ENCODE measurements at regions not wholly inside any gene's neighbourhood (a gene's known extent, or its start where the extent isn't known, plus 50 kb on each side); places are given as distances from the start of the nearest gene placed in this dataset.
"Not testable (repeated sequence)": the region's sequence is repeated elsewhere in the genome, so short reads cannot be mapped to it uniquely, and the experiment has no call there.

GRCh38 chr5:75002271-75002670 is 50.1 kb downstream of the GCNT4 start:
- no peak for DNase-seq (ENCODE audit: low read depth in 2 of 3, low spot score in 2 of 3)

- no peak for DNase-seq (ENCODE audit: low read depth in 2 of 3, low spot score in 2 of 3)
These were observed 56.4 kb downstream of the GCNT4 start for GRCh38 chr5:74995926-74996325.

DNA sequence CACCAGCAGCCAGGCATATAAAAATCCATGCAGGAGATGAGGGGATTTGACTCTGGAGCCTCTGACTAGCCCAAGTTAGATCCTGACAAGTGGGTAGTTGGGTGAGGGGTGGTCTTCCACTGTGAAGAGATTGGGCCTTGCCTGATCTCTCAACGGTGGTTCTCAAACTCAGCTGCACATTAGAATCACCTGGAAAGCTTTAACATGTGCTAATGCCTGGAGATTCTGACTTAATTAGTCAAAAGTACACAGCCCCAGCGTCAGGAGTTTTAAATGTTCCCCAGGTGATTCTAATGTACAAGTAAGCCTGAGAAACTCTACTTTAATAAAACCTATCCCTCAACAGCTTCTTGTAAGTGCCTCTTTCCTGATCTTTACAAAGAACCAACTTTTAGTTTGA is 57.5 kb downstream of the GCNT4 start:
- no peak for DNase-seq (ENCODE audit: low read depth in 2 of 3, low spot score in 2 of 3)

GRCh38 chr5:74993743-74994142 is 58.6 kb downstream of the GCNT4 start:
- no peak for DNase-seq (ENCODE audit: low read depth in 2 of 3, low spot score in 2 of 3)

GRCh38 chr5:74992791-74993190 is 59.6 kb downstream of the GCNT4 start:
- DNase-seq (ENCODE audit: low read depth in 2 of 3, low spot score in 2 of 3), result no peak

DNA sequence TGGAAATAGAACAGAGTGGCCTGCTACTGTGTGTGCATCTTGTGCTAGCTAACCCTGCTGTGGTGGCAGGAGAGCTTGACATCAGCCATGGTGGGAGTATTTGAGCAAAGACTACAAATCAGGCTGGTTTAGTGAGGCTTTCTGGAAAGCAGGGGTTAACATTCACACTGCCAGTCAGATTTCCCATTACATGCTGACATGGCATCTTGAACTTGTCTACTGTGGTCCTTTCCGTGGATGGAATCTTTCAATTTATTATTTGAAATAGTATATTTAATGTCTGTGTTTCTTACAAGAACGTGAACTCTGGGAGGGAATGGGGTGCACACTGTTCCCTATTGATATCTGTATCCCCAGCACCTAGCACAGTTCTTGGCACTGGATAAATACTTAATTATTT is 60.8 kb downstream of the GCNT4 start:
- no peak for DNase-seq (ENCODE audit: low read depth in 2 of 3, low spot score in 2 of 3)

- no peak for DNase-seq (ENCODE audit: low read depth in 2 of 3, low spot score in 2 of 3)
These were observed 62.2 kb downstream of the GCNT4 start for GRCh38 chr5:74990194-74990593.

DNA sequence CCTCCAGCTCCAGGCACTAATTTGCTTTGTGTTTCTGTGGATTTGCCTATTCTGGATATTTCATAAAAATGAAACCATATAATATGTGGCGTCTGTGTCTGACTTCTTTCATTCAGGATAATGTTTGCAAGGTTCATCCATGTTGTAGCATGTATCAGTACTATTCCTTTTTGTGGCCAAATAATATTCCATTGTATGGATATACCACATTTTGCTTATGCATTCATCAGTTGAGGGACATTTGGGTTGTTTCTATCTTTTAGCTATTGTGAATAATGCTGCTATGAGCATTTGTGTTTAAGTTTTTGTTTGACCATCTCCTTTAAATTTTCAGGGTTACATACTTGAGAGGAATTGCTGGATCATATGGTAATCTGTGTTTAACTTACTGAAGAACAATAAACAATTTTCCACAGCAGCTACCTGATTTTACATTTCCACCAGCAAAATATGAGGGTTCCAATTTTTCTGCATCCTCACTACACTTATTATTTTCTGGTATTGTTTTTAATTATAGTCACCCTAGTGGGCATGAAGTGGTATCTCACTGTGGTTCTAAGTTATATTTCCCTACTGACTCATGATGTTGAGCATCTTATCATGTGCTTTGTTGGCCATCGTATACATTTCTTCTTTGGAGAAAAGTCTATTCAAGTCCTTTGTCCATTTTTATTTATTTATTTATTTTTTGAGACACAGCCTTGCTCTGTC is 63.9 kb downstream of the GCNT4 start:
- no peak for DNase-seq (ENCODE audit: low read depth in 2 of 3, low spot score in 2 of 3)

DNA sequence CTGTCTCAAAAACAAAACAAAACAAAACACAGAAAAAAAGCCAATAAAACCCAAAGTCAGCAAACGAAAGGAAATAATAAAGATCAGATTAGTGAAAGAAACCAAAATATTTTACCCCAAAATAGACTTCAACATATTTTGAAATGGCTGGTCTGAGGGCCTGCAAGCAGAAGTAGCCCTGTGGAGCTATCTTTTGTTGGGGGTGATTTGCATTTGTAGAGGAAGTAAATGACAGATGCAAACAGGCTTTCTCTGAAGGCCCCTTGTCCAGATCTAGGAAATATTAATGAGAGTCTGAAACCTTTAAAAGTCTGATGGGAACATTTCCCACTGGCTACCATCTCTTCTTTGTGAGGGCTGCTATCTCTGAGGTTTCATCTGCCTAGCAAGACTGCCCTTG is 74.0 kb downstream of the GCNT4 start:
- DNase-seq (ENCODE audit: low read depth in 2 of 3, low spot score in 2 of 3), result no peak

DNA sequence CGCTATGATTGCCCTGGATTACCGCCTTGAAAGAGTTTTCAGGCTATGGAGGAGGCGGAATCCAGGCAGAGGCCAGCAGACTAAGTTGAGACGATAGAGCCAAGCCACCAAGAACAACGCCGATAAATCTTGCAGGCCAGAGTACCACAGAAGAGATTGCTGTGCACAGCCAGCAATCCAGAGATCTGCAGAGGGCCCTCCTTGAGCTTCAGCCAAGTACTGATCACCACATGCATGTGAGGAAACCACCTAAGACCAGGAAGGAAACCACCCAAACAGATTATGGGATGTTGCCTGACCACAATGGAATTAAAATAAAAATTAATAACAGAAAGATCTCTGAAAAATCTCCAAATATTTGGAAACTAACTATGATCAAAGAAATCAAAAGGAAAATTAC is 74.9 kb downstream of the GCNT4 start:
- no peak for DNase-seq (ENCODE audit: low read depth in 2 of 3, low spot score in 2 of 3)

GRCh38 chr5:74976651-74977050 is 75.7 kb downstream of the GCNT4 start:
- no peak for DNase-seq (ENCODE audit: low read depth in 2 of 3, low spot score in 2 of 3)

DNA sequence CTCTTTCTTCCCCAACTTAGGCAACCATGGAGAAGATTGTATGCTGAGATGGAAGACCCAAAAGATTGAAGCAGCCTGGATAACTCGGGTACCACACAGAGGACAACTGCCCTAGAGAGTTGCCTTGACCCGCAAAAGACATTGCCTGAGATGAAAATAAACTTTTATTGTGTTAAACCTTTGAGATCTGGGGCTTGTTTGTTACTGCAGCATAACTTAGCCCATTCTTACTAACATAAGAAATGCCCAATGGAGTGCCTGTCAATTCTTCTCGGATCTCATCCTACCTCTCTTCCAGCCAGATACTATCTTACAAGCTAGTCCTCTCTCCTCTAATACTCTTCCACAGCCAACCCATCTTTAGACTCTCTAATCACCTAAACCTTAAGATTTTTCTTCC is 76.8 kb downstream of the GCNT4 start:
- no peak for DNase-seq (ENCODE audit: low read depth in 2 of 3, low spot score in 2 of 3)

DNA sequence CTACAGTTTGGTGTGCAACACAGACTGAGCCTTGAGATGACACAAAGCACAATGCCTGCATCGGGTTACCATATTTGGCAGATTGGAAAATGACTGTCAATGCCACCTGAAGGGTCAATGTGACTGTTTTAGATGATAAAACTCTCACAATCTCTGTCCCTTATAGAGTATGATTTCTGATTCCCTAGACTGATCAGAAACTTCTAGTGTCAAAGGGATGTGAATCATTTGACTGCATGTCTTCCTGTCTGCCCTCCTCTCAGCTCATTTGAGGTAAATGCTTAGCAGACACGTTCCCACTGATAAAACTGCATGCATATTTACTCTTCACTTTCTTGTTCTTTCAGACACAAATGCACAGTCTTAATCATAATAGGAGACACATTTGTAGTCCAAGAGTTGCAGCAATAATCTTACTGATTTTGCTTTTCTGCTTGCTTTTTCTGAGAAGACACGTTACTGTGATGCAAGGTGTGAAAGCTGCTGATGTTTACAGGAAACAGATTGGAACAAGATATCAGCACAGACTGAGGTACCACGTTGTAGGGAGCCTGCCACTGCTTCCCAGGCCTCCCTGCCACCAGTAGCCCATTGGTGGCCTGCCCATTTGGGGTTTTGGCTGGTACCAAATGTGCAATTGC is 77.8 kb downstream of the GCNT4 start:
- DNase-seq (ENCODE audit: low read depth in 2 of 3, low spot score in 2 of 3), result no peak

- DNase-seq (ENCODE audit: low read depth in 2 of 3, low spot score in 2 of 3), result no peak
These were observed 78.7 kb downstream of the GCNT4 start for GRCh38 chr5:74973694-74974093.

- no peak for DNase-seq (ENCODE audit: low read depth in 2 of 3, low spot score in 2 of 3)
These were observed 80.4 kb downstream of the GCNT4 start for GRCh38 chr5:74971947-74972460.

- not testable (repeated sequence) for DNase-seq (ENCODE audit: low read depth in 2 of 3, low spot score in 2 of 3)
These were observed 81.5 kb downstream of the GCNT4 start for GRCh38 chr5:74970891-74971290.

DNA sequence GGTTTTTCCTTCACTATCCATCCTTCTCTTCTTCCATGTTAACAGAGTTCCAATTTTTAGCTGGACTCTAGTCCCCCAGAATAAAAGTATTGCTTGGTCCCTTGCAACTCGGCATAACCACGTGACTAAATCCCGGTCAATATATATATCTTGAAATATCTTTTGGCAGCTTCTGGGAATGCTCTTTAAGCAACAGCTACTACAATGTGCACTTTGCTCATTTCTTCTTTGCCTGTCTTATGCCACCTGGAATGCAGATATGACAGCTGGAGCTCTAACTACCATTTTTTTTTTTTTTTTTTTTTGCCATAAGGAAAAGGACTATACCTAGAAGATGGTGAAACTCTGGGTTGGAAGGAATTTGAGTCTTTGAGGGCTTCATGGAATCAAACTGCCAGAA is 82.6 kb downstream of the GCNT4 start:
- DNase-seq (ENCODE audit: low read depth in 2 of 3, low spot score in 2 of 3), result no peak

- no peak for DNase-seq (ENCODE audit: low read depth in 2 of 3, low spot score in 2 of 3)
These were observed 86.0 kb downstream of the GCNT4 start for GRCh38 chr5:74966141-74967026.

DNA sequence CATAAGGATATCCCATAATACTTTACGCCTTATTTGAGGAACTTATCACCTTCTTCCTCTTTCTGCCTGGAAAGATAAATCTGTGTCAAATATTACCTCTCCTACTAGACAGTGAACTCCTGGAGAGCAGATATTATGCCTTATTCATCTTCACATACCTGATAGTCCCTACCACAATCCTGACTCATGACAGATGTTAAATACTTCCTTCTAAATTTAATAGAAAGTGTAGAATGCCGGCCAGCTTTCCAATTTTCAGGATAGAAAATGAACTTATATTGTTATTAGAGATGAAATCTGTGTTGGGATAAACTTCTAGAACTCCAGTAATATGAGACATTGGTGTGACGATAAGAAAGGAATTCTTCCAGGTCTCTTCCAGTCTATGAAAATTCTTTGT is 89.0 kb downstream of the GCNT4 start:
- DNase-seq (ENCODE audit: low read depth in 2 of 3, low spot score in 2 of 3), result no peak

- no peak for DNase-seq (ENCODE audit: low read depth in 2 of 3, low spot score in 2 of 3)
These were observed 91.7 kb upstream of the FAM169A start for GRCh38 chr5:74957906-74958305.

- no peak for DNase-seq (ENCODE audit: low read depth in 2 of 3, low spot score in 2 of 3)
These were observed 91.0 kb upstream of the FAM169A start for GRCh38 chr5:74957029-74957784.

Measured in activated CD8-positive, alpha-beta memory T cell treated with anti-CD3 and anti-CD28 coated beads for 48 hours (primary cell).